HL-60 (cell line): ENCODE measurements at regions not wholly inside any gene's neighbourhood (a gene's known extent, or its start where the extent isn't known, plus 50 kb on each side); places are given as distances from the start of the nearest gene placed in this dataset.

Experiments
- DNase-seq, 2 experiments: peaks; one replicate each; pipeline ENCODE4 v3.0.0-alpha.2; 2010 to 2020; ENCODE audit warnings: low read depth in 1 of 2, low spot score in 1 of 2
- H3K27ac ChIP-seq: fragments of 250-450 bp; sonication (Bioruptor Pico); replicated peaks from 2 replicates; pipeline ENCODE4 v1.5.1; 2020; ENCODE audit warnings: mild to moderate bottlenecking, moderate library complexity
- H3K27me3 ChIP-seq: fragments of 250-450 bp; sonication (Bioruptor Pico); 2 replicates; pipeline ENCODE4 v1.5.1; 2021; ENCODE audit warnings: mild to moderate bottlenecking, moderate library complexity; ENCODE audit not compliant: insufficient read depth, poor library complexity, severe bottlenecking
- H3K4me3 ChIP-seq: replicated peaks from 2 replicates; pipeline ENCODE4 v1.5.1; 2011; ENCODE audit warnings: mild to moderate bottlenecking, control low read depth, low read length; ENCODE audit not compliant: insufficient read depth
- CTCF ChIP-seq: IDR thresholded peaks from one replicate; pipeline ENCODE4 v1.5.1; 2011; ENCODE audit warnings: low read length, control low read depth, inconsistent platforms; ENCODE audit not compliant: insufficient read depth
- GABPA ChIP-seq: IDR thresholded peaks from 2 replicates; pipeline ENCODE4 v1.6.1; 2012; ENCODE audit warnings: low read depth
- POLR2AphosphoS5 ChIP-seq: IDR thresholded peaks from 2 replicates; pipeline ENCODE4 v1.6.1; 2012; ENCODE audit warnings: low read depth
- REST ChIP-seq: IDR thresholded peaks from 2 replicates; pipeline ENCODE4 v1.6.1; 2012; ENCODE audit warnings: low read depth; ENCODE audit not compliant: insufficient replicate concordance
- SPI1 ChIP-seq: IDR thresholded peaks from 2 replicates; pipeline ENCODE4 v1.6.1; 2012; ENCODE audit warnings: low read depth, mild to moderate bottlenecking, borderline replicate concordance

GRCh38 chr3:6540981-6541380 is 319.9 kb upstream of the GRM7 start:
- DNase-seq = no peak
- Histone ChIP-seq H3K27me3 (no peaks in the 10 kb centered on the region), H3K4me3 (no peak overlapping the region), H3K27ac (no peak overlapping the region)
- TF ChIP-seq POLR2AphosphoS5 = no peak
- no peak for TF ChIP-seq CTCF
- no peak for TF ChIP-seq REST
- TF ChIP-seq SPI1 = no peak
- no peak for TF ChIP-seq GABPA

- DNase-seq = no peak
- Histone ChIP-seq H3K27me3 (no peaks in the 10 kb centered on the region), H3K4me3 (no peak overlapping the region), H3K27ac (no peak overlapping the region)
- TF ChIP-seq GABPA (no peak), SPI1 (no peak), POLR2AphosphoS5 (no peak), REST (no peak), CTCF (no peak)
These were observed 318.1 kb upstream of the GRM7 start for GRCh38 chr3:6542795-6543194.

GRCh38 chr3:6549296-6549695 is 311.6 kb upstream of the GRM7 start:
- H3K27ac ChIP-seq = no peak overlapping the region
- H3K27me3 ChIP-seq = no peaks in the 10 kb centered on the region
- H3K4me3 ChIP-seq = no peak overlapping the region
- DNase-seq = no peak
- no peak for TF ChIP-seq GABPA
- TF ChIP-seq CTCF = no peak
- no peak for TF ChIP-seq REST
- TF ChIP-seq SPI1 = no peak
- no peak for TF ChIP-seq POLR2AphosphoS5
